Germinal center (tissue), 1 donor: ENCODE measurements at regions not wholly inside any gene's neighbourhood (a gene's known extent, or its start where the extent isn't known, plus 50 kb on each side); places are given as distances from the start of the nearest gene placed in this dataset.

Experiments used
- DNase-seq: peaks from one replicate; pipeline ENCODE4 v3.0.0; 2012; ENCODE audit warnings: mixed read lengths, low spot score

GRCh38 chr15:93870583-93870982 lies 360.8 kb upstream of the MCTP2 start:
- no peak for DNase-seq

GRCh38 chr15:93866948-93867347 lies 364.4 kb upstream of the MCTP2 start:
- DNase-seq: no peak

DNA sequence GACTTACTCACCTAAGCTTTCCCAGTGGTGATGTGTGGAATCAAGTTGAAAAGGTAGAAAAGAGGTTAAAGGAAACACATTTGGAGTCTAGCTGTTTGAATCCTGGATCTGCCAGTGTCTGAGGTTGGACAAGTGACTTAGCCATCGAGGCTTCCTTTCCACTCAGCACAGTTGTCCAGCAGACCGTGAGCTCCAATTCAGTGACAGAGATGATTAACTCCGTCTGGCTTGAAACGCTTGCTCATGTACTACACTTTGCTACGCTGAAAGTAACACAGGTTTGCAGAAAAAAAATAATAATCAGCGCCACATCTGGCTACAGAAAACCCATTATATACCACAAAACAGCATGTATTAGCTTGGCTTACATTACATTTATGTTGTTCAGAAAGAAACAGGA lies 364.9 kb upstream of the MCTP2 start:
- DNase-seq: no peak

DNA sequence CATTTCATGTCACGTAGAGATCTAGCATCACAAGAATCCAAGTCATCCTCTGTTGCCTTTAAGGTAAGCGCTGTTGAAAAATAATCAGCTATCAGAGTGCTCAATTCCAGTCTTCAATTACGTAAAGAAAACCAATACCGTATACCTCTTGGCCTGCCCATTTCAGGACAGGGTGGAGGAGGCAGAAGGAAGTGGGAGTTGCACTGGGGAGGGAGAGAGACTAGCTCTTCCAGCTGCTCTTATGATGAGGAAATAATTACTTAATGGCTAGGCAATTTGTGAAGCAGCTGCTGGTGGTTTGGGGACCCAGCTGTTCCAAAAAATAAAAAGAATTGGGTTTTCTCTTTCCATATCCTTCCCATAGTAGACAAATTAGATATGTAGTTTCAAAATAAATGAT lies 365.8 kb upstream of the MCTP2 start:
- no peak for DNase-seq

GRCh38 chr15:93862791-93863190 lies 368.6 kb upstream of the MCTP2 start:
- DNase-seq: no peak

DNA sequence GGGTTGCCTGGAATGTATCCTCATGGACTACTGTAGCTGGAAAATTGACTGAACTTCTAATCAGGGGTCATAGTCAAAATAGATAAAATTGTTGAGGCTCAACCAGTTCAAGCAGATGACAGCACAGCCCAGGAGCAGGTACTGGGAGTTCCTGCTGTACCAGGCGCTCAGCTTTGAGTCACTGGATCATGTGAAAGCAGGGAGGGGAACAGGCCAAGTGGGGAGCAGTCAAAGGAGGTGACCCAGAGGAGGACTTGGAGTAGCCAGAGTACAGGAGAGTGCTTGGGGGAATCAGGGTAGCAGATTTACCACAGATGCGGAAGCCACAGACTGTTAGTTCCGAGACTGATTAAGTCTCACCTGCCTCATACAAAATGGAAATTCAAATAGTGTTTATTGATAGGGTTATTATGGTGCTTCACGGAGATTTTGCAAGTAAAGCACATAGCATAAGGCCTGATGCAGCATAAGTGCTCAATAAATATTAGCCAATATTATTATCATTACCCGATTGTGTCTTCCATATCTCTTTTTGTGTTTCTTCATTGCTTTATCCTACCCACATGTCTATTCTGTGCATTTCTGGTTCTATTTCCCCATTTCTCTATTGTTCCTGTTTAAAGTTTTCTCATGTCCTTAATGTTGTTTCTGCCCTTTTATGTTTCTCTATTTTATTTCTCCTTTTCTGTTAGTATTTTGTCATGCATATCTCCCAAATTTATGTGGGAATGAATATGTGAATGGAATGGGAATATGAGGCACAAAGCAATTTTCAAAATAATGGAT lies 369.2 kb upstream of the MCTP2 start:
- DNase-seq: no peak

DNA sequence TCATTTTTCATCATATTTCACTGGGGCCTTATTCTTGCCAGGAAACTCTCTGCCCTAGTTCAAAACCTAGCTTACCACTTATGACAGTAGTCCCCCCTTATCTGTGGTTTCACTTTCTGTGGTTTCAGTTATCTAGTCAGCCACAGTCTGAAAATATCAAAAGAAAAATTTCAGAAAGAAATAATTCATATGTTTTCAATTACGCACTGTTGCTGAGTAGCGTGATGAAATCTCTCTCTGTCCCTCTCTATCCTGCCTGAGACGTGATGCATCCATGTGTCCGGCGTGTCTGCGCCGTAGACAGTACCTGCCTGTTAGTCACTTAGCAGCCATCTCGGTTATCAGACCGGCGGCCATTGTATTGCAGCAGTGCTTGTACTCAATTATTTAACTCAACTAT lies 369.9 kb upstream of the MCTP2 start:
- DNase-seq: no peak

DNA sequence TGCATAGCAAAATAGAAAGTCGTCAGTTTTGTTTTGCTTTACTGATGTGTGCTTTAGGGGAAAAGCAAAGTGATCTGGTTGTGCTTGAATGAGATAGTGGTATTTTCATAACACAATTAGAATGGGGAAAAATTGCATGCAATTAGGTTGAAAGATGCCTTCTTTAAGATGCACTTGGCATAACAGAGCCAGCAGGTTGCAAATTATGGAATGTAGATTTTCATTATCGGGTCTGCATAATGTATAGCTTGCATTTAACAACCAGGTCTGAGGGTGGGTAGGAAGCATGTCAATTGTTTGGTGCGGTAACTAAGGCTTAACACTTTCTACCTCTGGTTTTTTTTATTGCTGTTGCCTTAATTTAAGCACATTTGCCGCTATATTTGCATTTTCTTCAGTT lies 370.7 kb upstream of the MCTP2 start:
- DNase-seq: no peak

DNA sequence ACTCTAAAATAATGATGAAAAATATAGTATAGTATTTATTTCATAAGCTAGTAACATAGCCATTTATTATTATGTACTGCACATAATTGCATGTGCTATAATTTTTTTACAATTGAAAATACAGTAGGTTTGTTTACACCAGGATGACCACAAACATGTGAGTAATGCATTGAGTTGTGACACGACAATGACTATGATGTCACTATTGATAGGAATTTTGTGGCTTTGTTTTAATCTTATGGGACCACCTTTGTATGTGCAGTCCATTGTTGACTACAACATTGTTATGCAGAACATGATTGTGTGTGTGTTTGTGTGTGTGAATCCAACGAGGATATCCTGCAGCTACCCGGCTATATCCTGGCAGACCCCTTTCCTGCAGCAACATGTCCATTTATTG lies 372.2 kb upstream of the MCTP2 start:
- DNase-seq: no peak

- no peak for DNase-seq
Measured at GRCh38 chr15:93855181-93855826, 376.1 kb upstream of the MCTP2 start.

DNA sequence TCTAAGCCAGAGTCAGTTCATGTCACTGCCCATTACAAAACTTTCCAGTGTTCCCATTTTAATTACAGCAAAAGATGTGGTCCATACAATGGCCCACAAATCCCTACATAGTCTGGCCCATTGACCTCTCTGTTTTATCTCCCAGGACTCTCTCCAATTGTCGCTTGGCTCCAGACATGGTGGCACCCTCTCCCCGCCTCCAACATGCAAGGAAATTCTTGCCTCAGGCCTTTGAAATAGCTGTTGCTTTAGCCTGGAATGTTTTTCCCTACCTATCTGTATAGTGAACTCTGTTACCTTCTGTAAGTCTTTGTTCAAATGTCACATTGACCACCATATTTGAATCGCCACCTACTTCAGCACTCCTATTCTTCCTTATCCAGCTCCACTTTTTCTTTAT lies 377.3 kb upstream of the MCTP2 start:
- DNase-seq: no peak

DNA sequence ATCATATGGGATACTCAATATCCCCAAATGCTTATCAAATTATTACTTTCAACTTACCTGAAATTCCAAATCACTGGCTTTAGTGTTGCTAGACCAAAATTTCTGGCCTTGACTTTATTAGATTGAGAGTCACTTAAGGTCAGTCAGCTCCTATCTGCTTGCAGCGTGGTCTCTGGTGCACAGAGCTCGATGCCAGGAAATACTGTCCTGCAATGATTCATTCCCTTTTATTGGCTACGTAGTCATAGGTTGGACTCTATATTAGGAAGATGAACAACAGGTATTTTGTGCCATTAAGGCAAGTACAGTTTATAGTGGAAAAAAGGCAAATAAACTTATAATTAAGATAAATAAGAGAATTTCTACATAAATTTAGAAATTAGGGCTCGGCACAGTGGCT lies 378.6 kb upstream of the MCTP2 start:
- DNase-seq: no peak

GRCh38 chr15:93848490-93848889 lies 382.9 kb upstream of the MCTP2 start:
- DNase-seq: no peak

DNA sequence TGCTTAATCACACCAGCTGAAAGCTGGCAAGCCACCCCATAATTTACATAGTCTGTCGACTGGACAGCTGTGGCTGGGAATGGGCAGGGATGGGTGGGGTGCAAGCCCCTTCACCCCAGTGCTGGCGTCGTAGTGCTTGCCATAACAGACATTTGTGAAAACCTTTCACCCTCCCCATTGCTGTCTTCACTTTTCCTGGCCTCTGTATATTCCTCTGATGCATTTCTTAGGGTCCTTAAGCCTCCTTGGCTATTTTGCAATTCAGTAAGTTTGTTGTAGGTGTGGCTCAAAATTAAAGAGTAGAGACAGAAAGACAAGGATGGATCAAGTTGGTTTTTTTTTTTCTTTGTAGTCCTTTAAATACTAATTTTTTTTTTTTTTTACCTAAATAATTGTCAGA lies 383.3 kb upstream of the MCTP2 start:
- DNase-seq: no peak

- DNase-seq: no peak
Measured at GRCh38 chr15:93846148-93846547, 385.2 kb upstream of the MCTP2 start.

GRCh38 chr15:93837450-93837849 lies 393.9 kb upstream of the MCTP2 start:
- DNase-seq: no peak

- DNase-seq: no peak
Measured at GRCh38 chr15:93835344-93835743, 396.0 kb upstream of the MCTP2 start.

GRCh38 chr15:93831641-93832040 lies 399.7 kb upstream of the MCTP2 start:
- no peak for DNase-seq

DNA sequence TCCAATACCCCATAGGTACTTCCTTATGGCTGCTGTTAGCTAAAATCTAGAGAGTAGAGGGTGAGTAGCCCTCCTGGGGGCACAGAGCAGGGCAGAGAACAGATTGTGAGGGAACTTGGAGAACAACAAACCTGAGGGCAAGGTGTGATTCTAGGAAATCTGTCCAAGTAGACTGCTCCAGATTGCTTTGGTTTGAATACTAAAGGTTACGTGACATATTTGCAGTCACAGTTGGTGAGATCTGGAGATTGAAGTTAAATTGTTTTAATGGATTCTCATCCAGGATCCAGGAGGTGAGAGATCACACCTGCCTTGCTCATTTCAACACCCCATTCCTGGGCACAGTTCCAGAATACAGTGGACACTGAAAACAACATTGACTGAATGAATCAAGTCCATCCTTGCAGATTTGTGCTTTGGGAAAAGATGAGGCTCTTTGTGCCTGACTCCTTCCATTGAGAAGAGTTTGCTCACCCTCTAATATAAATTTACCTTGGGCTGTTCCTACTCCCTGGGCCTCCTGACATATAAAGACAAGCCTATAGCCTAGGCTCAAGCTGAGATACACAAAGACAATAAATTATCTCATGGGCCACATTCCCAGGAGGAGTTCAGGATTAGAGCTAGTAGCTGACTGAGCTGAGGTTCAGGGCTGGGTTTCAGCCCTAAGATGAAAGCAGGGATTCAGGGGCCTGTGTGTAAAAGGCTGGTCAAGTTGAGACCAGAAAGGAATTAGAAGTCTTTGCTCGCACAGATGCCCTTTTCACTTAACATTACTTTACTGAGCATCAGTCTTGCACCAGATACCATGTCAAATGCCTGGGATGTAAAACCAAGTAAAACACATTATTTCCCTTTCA lies 400.9 kb upstream of the MCTP2 start:
- DNase-seq: no peak

DNA sequence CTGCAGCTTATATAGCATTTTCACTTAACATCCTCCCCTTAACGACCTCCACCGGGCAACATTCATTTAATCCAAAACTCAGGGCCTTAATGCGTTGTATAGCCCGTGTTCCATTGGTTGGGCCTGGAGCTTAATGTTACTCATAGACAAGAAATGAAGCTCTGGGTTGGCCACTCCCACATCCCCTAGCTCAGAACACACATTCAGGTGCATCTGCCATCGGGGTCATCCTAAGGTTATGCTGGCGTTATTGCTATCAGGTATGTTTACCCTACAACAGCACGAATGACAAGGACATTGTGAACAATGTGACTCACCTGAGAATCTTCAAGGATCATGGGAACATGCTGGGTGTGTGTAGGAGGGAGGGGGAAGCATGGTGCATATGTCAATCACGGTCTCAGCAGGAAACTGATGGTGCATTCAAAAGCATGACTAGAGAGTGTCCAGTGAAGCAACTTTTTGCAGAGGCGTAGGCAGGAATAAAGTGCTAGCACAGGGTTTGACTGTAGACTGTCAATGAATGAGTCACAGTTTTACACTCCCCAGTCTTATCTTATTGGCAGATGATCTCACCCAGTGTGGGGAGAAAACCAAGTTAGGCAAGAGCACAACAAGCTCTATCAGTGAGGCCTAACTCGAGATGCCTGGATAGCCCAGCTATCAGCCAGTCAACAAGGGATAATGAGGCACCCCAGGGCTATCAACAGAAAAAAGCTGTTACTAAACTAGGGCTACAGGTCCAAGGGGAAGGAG lies 402.1 kb upstream of the MCTP2 start:
- DNase-seq: no peak

- DNase-seq: no peak
Measured at GRCh38 chr15:93826790-93827189, 404.6 kb upstream of the MCTP2 start.

DNA sequence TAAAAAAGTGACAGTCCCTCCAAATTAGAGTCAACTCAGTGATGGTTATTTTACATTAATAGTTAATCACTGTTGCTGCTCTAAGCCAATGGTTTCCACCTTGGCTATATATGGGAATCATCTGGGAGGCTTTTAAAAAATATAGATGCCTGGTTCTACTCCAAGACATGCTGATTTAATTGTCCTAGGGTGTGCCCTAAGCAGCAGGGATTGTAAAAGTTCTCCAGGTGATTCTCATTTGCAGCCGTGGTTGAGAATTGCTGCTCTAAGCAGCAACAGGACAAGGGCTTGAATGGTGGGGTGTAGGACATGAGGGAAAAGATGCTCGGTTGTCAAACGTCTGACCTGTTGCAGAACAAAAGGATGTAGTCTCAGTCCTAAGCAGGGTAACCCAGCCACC lies 405.1 kb upstream of the MCTP2 start:
- DNase-seq: no peak
